A673 (cell line): ENCODE measurements at regions not wholly inside any gene's neighbourhood (a gene's known extent, or its start where the extent isn't known, plus 50 kb on each side); places are given as distances from the start of the nearest gene placed in this dataset.

ENCODE experiments used
- BruUV-seq: library from RNA; stranded (reverse); fragments of 400-500 nt; replicated peaks from 2 replicates; lab custom pipeline; 2021; lab: Mats Ljungman, UMichigan
- CTCF ChIA-PET: fragments of 300-600 bp; sonication (Branson Sonifier 250); formaldehyde crosslinking; loops from one replicate; lab custom pipeline; 2022; ENCODE audit warnings: antibody characterized with exemption; lab: Charles Lee
- POLR2A ChIA-PET: fragments of 300-600 bp; sonication (Branson Sonifier 250); formaldehyde crosslinking; loops from one replicate; lab custom pipeline; 2022; ENCODE audit warnings: antibody characterized with exemption; ENCODE audit not compliant: low non-redundant PET; lab: Charles Lee
- DNase-seq: peaks from one replicate; pipeline ENCODE4 v3.0.0-alpha.2; 2015; ENCODE audit warnings: low spot score
- H3K27ac ChIP-seq: fragments of 200-600 bp; sonication (generic); 2 replicates; pipeline ENCODE4 v1.5.1; 2016; ENCODE audit warnings: mixed run types, low read depth, mild to moderate bottlenecking, mixed read lengths, antibody characterized with exemption, low read length; ENCODE audit not compliant: poor library complexity, severe bottlenecking
- H3K27me3 ChIP-seq: fragments of 200-600 bp; sonication (generic); replicated peaks from 2 replicates; pipeline ENCODE4 v1.6.1; 2017; ENCODE audit warnings: mixed run types, low read depth, mild to moderate bottlenecking, mixed read lengths, antibody characterized with exemption, low read length; ENCODE audit not compliant: insufficient read depth, poor library complexity
- H3K36me3 ChIP-seq: fragments of 200-600 bp; sonication (generic); 2 replicates; pipeline ENCODE4 v1.6.1; 2016; ENCODE audit warnings: mixed run types, mild to moderate bottlenecking, mixed read lengths, antibody characterized with exemption, low read length; ENCODE audit not compliant: insufficient read depth, poor library complexity, severe bottlenecking
- H3K4me1 ChIP-seq: fragments of 200-600 bp; sonication (generic); 2 replicates; pipeline ENCODE4 v1.6.1; 2017; ENCODE audit warnings: mixed run types, mild to moderate bottlenecking, mixed read lengths, antibody characterized with exemption, low read length; ENCODE audit not compliant: insufficient read depth, poor library complexity, severe bottlenecking
- H3K4me3 ChIP-seq: fragments of 200-600 bp; sonication (generic); 2 replicates; pipeline ENCODE4 v1.5.1; 2016; ENCODE audit warnings: low read depth, mixed run types, mild to moderate bottlenecking, mixed read lengths, low read length; ENCODE audit not compliant: poor library complexity, severe bottlenecking
- H3K9me3 ChIP-seq: fragments of 200-600 bp; sonication (generic); 2 replicates; pipeline ENCODE4 v1.6.1; 2016; ENCODE audit warnings: mixed run types, low read depth, mild to moderate bottlenecking, mixed read lengths, antibody characterized with exemption, low read length; ENCODE audit not compliant: poor library complexity, severe bottlenecking
- CTCF ChIP-seq: fragments of 300-800, 200-600 bp; sonication (generic); conservative IDR thresholded peaks from 2 replicates; pipeline ENCODE4 v1.5.1; 2017; ENCODE audit warnings: low read depth, mild to moderate bottlenecking, antibody characterized with exemption, low read length, moderate library complexity, mixed read lengths
- EZH2 ChIP-seq: fragments of 200-600 bp; sonication (generic); IDR thresholded peaks from 2 replicates; pipeline ENCODE4 v1.6.1; 2017; ENCODE audit warnings: borderline replicate concordance, low read depth, mild to moderate bottlenecking, mixed read lengths, antibody characterized with exemption, low read length; ENCODE audit not compliant: poor library complexity, severe bottlenecking
- intact Hi-C: fragments of 100-400 bp; cut with micrococcal nuclease; formaldehyde crosslinking; loops from one replicate; pipeline ENCODE4 v1.10.0; 2022; ENCODE audit not compliant: unreplicated experiment

DNA sequence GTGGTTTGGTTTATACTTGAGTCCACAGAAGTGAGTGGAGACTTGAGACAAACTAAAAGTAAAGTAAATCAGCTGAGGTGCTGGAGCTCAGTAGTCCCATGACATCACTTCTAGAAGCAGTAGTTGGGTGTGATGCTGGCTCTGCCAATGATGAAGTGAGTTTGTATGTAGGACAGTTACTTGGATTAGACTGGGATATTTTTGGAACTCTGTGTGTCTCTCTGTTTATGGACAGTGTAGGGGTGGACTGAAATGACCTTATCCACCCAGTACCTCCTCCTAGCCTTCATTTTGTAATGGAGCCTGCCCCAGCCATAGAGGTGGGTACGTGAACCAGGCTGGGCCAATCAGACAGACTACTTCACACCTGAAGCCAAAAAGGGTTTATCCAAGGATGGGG, 52.2 kb downstream of the POLR1D start:
- Histone ChIP-seq H3K9me3 (no peaks in the 10 kb centered on the region), H3K27ac (no peak overlapping the region), H3K4me3 (no peak overlapping the region), H3K27me3 (no peaks in the 10 kb centered on the region), H3K4me1 (no peaks in the 10 kb centered on the region), H3K36me3 (no peaks in the 10 kb centered on the region)
- no peak for DNase-seq
- ChIA-PET POLR2A (no interaction called here), CTCF (no interaction called here)
- intact Hi-C loops, result no loop called here
- TF ChIP-seq EZH2, result no peak
- TF ChIP-seq CTCF, result no peak
- BruUV-seq, result no TSS peak

DNA sequence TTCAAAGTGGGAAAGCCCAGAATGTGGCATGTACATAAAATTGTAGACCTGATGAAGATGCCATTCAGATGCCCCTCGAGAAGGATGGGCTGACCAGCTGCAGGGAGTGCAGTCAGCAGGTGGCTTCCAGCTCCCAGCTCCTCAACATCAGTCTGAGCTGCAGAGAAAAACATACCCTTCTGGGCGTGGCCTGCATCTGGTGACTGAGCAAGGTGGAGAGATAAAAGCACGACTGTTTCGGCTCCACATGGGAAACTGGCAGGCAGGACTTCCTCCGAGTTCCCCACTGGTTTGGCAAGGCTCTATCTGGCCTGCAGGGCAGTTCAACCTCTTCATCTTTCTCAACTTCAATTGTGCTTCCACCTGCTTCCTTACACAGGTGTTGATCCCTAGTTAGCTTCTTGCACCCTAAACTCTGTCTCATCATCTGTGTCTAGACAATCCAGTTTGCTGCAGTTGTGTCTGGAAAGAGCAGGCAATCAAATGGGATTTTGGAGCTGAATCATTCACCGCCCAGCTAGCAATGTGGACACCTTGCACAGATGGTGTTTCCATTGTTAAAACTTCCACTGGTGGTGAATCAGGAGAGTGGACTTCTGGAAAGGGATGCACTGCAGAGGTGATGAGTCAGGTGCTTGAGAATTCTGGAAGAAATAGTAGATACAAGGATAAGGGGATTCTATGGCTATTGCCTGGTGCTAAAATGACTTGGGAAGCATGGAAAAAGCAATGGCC, 56.8 kb downstream of the POLR1D start:
- Histone ChIP-seq H3K4me3 (no peak overlapping the region), H3K27ac (no peak overlapping the region), H3K4me1 (no peaks in the 10 kb centered on the region), H3K9me3 (no peaks in the 10 kb centered on the region), H3K27me3 (peaks cover 22% of the 10 kb centered on the region), H3K36me3 (no peaks in the 10 kb centered on the region)
- no peak for DNase-seq
- intact Hi-C loops, result no loop called here
- ChIA-PET CTCF (interaction anchor here (0.6 kb wide), 1 partner anchor 275 kb away, joined by 3 read pairs; no protein-coding TSS in a partner anchor), POLR2A (no interaction called here)
- no TSS peak for BruUV-seq
- TF ChIP-seq CTCF, result no peak
- TF ChIP-seq EZH2, result no peak

DNA sequence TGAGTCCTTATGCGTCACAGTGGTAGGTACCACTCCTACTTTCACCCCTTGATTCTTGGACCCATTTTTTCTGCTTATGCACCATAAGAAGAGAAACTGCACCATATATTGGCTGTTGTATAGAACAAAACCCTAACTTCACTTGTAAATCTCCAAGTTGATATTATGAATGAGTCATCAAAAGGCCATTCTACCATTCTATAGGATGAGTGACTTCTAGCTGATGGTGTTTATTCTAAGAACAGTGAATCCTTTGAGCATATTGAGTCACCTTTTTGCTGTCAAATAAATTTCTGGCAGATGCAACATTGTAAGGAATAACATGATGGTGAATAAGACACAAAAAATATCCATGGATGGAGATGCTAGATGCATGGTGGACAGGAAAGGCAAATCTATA, 57.7 kb downstream of the POLR1D start:
- POLR2A ChIA-PET, result no interaction called here

More for the DNA sequence above, 57.7 kb downstream of the POLR1D start:
- H3K4me1 ChIP-seq, result no peaks in the 10 kb centered on the region
- no peak for DNase-seq
- no peak overlapping the region for H3K4me3 ChIP-seq
- peaks cover 26% of the 10 kb centered on the region for H3K27me3 ChIP-seq
- intact Hi-C loops, result no loop called here
- H3K9me3 ChIP-seq, result no peaks in the 10 kb centered on the region
- H3K27ac ChIP-seq, result no peak overlapping the region
- CTCF ChIA-PET, result no interaction called here
- no TSS peak for BruUV-seq
- no peaks in the 10 kb centered on the region for H3K36me3 ChIP-seq
- TF ChIP-seq CTCF, result no peak
- no peak for TF ChIP-seq EZH2
